HCT116 (cell line): ENCODE measurements at regions not wholly inside any gene's neighbourhood (a gene's known extent, or its start where the extent isn't known, plus 50 kb on each side); places are given as distances from the start of the nearest gene placed in this dataset.

Experiments used
- ATAC-seq: fragments of 200-7000 bp; cut with Tn5 transposase; 2 replicates; pipeline ENCODE4 v1.9.1; 2020; ENCODE audit warnings: mild to moderate bottlenecking, moderate library complexity
- BruUV-seq: library from RNA; stranded (reverse); fragments of 400-500 nt; replicated peaks from 2 replicates; lab custom pipeline; 2021; lab: Mats Ljungman, UMichigan
- CTCF ChIA-PET: fragments of 300-600 bp; sonication (Branson Sonifier 250); formaldehyde crosslinking; loops from one replicate; lab custom pipeline; 2021; ENCODE audit warnings: antibody characterized with exemption; lab: Charles Lee
- POLR2A ChIA-PET: fragments of 300-600, 350-600 bp; sonication (Branson Sonifier 250); formaldehyde crosslinking; loops from one replicate; lab custom pipeline; 2021; ENCODE audit warnings: antibody characterized with exemption; lab: Charles Lee
- RAD21 ChIA-PET, 2 experiments: fragments of 300-600 bp; sonication (Branson Sonifier 250); formaldehyde crosslinking; loops; one replicate each; lab custom pipeline; 2023; ENCODE audit warnings: low total read pairs in 2 of 2; ENCODE audit not compliant: uncharacterized antibody in 2 of 2, unreplicated experiment in 2 of 2, low non-redundant PET in 1 of 2; lab: Charles Lee
- DNase-seq: peaks from one replicate; pipeline ENCODE4 v3.0.0-alpha.2; 2010; ENCODE audit warnings: low read depth, low spot score
- H2AFZ ChIP-seq: fragments of 200-600 bp; shearing (Covaris generic), sonication (generic); 2 replicates; pipeline ENCODE4 v1.6.1; 2017; ENCODE audit warnings: low read depth, mixed run types, mixed read lengths, antibody characterized with exemption, low read length; ENCODE audit not compliant: poor library complexity, severe bottlenecking
- H3K27ac ChIP-seq: 2 replicates; pipeline ENCODE4 v1.5.1; 2012; ENCODE audit warnings: low read depth, low read length
- H3K27me3 ChIP-seq: fragments of 200-600 bp; sonication (generic); 2 replicates; pipeline ENCODE4 v1.6.1; 2016; ENCODE audit warnings: mixed run types, low read length, mixed read lengths; ENCODE audit not compliant: insufficient read depth
- H3K36me3 ChIP-seq, 2 experiments: fragments of 200-500 bp in 1 of 2; fragments of 200-600 bp in 1 of 2; sonication (Bioruptor generic) in 1 of 2; sonication (generic) in 1 of 2; 2 replicates each; pipeline versions ENCODE4 v1.5.1 to v1.6.1; 2014 to 2016; ENCODE audit warnings: low read length in 2 of 2, inconsistent platforms in 1 of 2, mixed read lengths in 1 of 2, mixed run types in 1 of 2; ENCODE audit not compliant: insufficient read depth in 2 of 2, control insufficient read depth in 1 of 2
- H3K4me1 ChIP-seq, 2 experiments: fragments of 200-600 bp in 1 of 2; sonication (generic) in 1 of 2; 2 replicates each; pipeline versions ENCODE4 v1.5.1 to v1.6.1; 2012 to 2017; ENCODE audit warnings: low read length in 2 of 2, inconsistent platforms in 1 of 2, mild to moderate bottlenecking in 1 of 2, mixed read lengths in 1 of 2, mixed run types in 1 of 2, moderate library complexity in 1 of 2; ENCODE audit not compliant: insufficient read depth in 2 of 2, control insufficient read depth in 1 of 2
- H3K4me2 ChIP-seq: fragments of 200-600 bp; sonication (generic); 2 replicates; pipeline ENCODE4 v1.6.1; 2017; ENCODE audit warnings: mixed run types, low read length, mixed read lengths
- H3K4me3 ChIP-seq, 2 experiments: fragments of 200-600 bp in 1 of 2; sonication (generic) in 1 of 2; replicated peaks in 1 of 2; 2 replicates each; pipeline ENCODE4 v1.5.1; 2011 to 2016; ENCODE audit warnings: low read length in 2 of 2, control low read depth in 1 of 2, low read depth in 1 of 2, mild to moderate bottlenecking in 1 of 2, mixed read lengths in 1 of 2, mixed run types in 1 of 2
- H3K79me2 ChIP-seq: fragments of 200-600 bp; sonication (generic); 2 replicates; pipeline ENCODE4 v1.6.1; 2017; ENCODE audit warnings: mild to moderate bottlenecking, mixed run types, low read length, moderate library complexity, mixed read lengths; ENCODE audit not compliant: insufficient read depth
- H3K9ac ChIP-seq: fragments of 200-600 bp; sonication (generic); 2 replicates; pipeline ENCODE4 v1.6.1; 2016; ENCODE audit warnings: low read length, mixed read lengths
- H3K9me2 ChIP-seq: fragments of 200-600 bp; sonication (generic), shearing (Covaris generic); 2 replicates; pipeline ENCODE4 v1.6.1; 2017; ENCODE audit warnings: mixed run types, mild to moderate bottlenecking, moderate library complexity; ENCODE audit not compliant: insufficient read depth
- H3K9me3 ChIP-seq, 2 experiments: fragments of 200-500 bp in 1 of 2; fragments of 200-600 bp in 1 of 2; sonication (Bioruptor generic) in 1 of 2; sonication (generic) in 1 of 2; 2 replicates each; pipeline ENCODE4 v1.6.1; 2014 to 2017; ENCODE audit warnings: low read length in 2 of 2, mixed read lengths in 2 of 2, inconsistent platforms in 1 of 2, low read depth in 1 of 2, mild to moderate bottlenecking in 1 of 2, mixed run types in 1 of 2, moderate library complexity in 1 of 2; ENCODE audit not compliant: control insufficient read depth in 1 of 2, insufficient read depth in 1 of 2
- H4K20me1 ChIP-seq: fragments of 200-600 bp; sonication (generic), shearing (Covaris generic); 2 replicates; pipeline ENCODE4 v1.6.1; 2017; ENCODE audit warnings: mixed run types, mild to moderate bottlenecking, moderate library complexity; ENCODE audit not compliant: insufficient read depth
- CBX3 ChIP-seq: IDR thresholded peaks from 2 replicates; pipeline ENCODE4 v1.6.1; 2012; ENCODE audit warnings: low read depth
- CEBPB ChIP-seq: IDR thresholded peaks from 2 replicates; pipeline ENCODE4 v1.6.1; 2012; ENCODE audit warnings: low read depth
- ELF1 ChIP-seq: IDR thresholded peaks from 2 replicates; pipeline ENCODE4 v1.6.1; 2012; ENCODE audit warnings: low read depth, borderline replicate concordance
- JUND ChIP-seq: IDR thresholded peaks from 2 replicates; pipeline ENCODE4 v1.6.1; 2012
- MAX ChIP-seq: IDR thresholded peaks from 2 replicates; pipeline ENCODE4 v1.6.1; 2012
- POLR2A ChIP-seq: IDR thresholded peaks from 2 replicates; pipeline ENCODE4 v1.7.0; 2011; ENCODE audit warnings: borderline replicate concordance; ENCODE audit not compliant: insufficient read depth, insufficient read length; ENCODE audit errors: extremely low read depth
- SIN3A ChIP-seq: IDR thresholded peaks from 2 replicates; pipeline ENCODE4 v1.6.1; 2012; ENCODE audit warnings: low read depth
- SP1 ChIP-seq: IDR thresholded peaks from 2 replicates; pipeline ENCODE4 v1.6.1; 2012; ENCODE audit warnings: low read depth
- SRF ChIP-seq: IDR thresholded peaks from 2 replicates; pipeline ENCODE4 v1.6.1; 2012; ENCODE audit warnings: low read depth
- YY1 ChIP-seq: IDR thresholded peaks from 2 replicates; pipeline ENCODE4 v1.6.1; 2011; ENCODE audit warnings: low read length, low read depth, moderate library complexity, mild to moderate bottlenecking; ENCODE audit not compliant: insufficient replicate concordance; ENCODE audit errors: extremely low read depth
- ZFX ChIP-seq: fragments of 450-650 bp; IDR thresholded peaks from 2 replicates; pipeline ENCODE4 v1.6.1; 2017
- intact Hi-C: fragments of 100-400 bp; cut with micrococcal nuclease; formaldehyde crosslinking; loops from 2 replicates; pipeline ENCODE4 v1.10.0; 2022
- TF ChIP-seq, protein P1 (sequence below): IDR thresholded peaks from 2 replicates; pipeline ENCODE4 v1.6.1; 2012
- TF ChIP-seq, protein P2 (sequence below): IDR thresholded peaks from 2 replicates; pipeline ENCODE4 v1.6.1; 2012; ENCODE audit warnings: low read depth

- no peak overlapping the region for H3K27ac ChIP-seq
- POLR2A ChIA-PET, result no interaction called here
- no peaks in the 10 kb centered on the region for H3K27me3 ChIP-seq
- H3K4me1 ChIP-seq, result no peaks in the 10 kb centered on the region
- RAD21 ChIA-PET, result no interaction called here
- no peak overlapping the region for H3K4me2 ChIP-seq
- no peak overlapping the region for H3K4me3 ChIP-seq
- no peak for DNase-seq
- intact Hi-C loops, result no loop called here
- TF ChIP-seq CBX3 (no peak), YY1 (no peak), SIN3A (no peak), JUND (no peak), POLR2A (no peak), MAX (no peak), CEBPB (no peak), SRF (no peak), ZFX (no peak), ELF1 (no peak), SP1 (no peak)
- TF ChIP-seq, protein P1, sequence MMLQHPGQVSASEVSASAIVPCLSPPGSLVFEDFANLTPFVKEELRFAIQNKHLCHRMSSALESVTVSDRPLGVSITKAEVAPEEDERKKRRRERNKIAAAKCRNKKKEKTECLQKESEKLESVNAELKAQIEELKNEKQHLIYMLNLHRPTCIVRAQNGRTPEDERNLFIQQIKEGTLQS, result no peak
- TF ChIP-seq, protein P2, sequence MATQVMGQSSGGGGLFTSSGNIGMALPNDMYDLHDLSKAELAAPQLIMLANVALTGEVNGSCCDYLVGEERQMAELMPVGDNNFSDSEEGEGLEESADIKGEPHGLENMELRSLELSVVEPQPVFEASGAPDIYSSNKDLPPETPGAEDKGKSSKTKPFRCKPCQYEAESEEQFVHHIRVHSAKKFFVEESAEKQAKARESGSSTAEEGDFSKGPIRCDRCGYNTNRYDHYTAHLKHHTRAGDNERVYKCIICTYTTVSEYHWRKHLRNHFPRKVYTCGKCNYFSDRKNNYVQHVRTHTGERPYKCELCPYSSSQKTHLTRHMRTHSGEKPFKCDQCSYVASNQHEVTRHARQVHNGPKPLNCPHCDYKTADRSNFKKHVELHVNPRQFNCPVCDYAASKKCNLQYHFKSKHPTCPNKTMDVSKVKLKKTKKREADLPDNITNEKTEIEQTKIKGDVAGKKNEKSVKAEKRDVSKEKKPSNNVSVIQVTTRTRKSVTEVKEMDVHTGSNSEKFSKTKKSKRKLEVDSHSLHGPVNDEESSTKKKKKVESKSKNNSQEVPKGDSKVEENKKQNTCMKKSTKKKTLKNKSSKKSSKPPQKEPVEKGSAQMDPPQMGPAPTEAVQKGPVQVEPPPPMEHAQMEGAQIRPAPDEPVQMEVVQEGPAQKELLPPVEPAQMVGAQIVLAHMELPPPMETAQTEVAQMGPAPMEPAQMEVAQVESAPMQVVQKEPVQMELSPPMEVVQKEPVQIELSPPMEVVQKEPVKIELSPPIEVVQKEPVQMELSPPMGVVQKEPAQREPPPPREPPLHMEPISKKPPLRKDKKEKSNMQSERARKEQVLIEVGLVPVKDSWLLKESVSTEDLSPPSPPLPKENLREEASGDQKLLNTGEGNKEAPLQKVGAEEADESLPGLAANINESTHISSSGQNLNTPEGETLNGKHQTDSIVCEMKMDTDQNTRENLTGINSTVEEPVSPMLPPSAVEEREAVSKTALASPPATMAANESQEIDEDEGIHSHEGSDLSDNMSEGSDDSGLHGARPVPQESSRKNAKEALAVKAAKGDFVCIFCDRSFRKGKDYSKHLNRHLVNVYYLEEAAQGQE, result no peak
- H2AFZ ChIP-seq, result no peak overlapping the region
- no peaks in the 10 kb centered on the region for H4K20me1 ChIP-seq
- H3K79me2 ChIP-seq, result no peaks in the 10 kb centered on the region
- no peaks in the 10 kb centered on the region for H3K36me3 ChIP-seq
- no peak for ATAC-seq
- CTCF ChIA-PET, result no interaction called here
- BruUV-seq, result no TSS peak
- peaks cover 0 to 3% of the 10 kb centered on the region in 2 experiments; a peak in 2 of 4 replicates for H3K9me3 ChIP-seq
- H3K9ac ChIP-seq, result no peak overlapping the region
- H3K9me2 ChIP-seq, result no peaks in the 10 kb centered on the region
Observed at GRCh38 chr16:76755496-76755895, 435.5 kb upstream of the MON1B start.
